PC-9 (cell line): ENCODE measurements at regions not wholly inside any gene's neighbourhood (a gene's known extent, or its start where the extent isn't known, plus 50 kb on each side); places are given as distances from the start of the nearest gene placed in this dataset.

Experiments
- BruUV-seq: library from RNA; stranded (reverse); fragments of 400-500 nt; replicated peaks from 2 replicates; lab custom pipeline; 2021; lab: Mats Ljungman, UMichigan
- CTCF ChIA-PET: fragments of 300-600 bp; sonication (Branson Sonifier 250); formaldehyde crosslinking; loops from one replicate; lab custom pipeline; 2022; ENCODE audit warnings: antibody characterized with exemption; lab: Charles Lee
- POLR2A ChIA-PET: fragments of 300-600 bp; sonication (Branson Sonifier 250); formaldehyde crosslinking; loops from one replicate; lab custom pipeline; 2022; ENCODE audit warnings: antibody characterized with exemption; ENCODE audit not compliant: unreplicated experiment; lab: Charles Lee
- DNase-seq, 2 experiments: peaks; one replicate each; pipeline versions ENCODE4 v3.0.0 to v3.0.0-alpha.2; 2015 to 2022; ENCODE audit warnings: mixed read lengths in 1 of 2
- H2AFZ ChIP-seq: fragments of 200-600 bp; sonication (generic); 2 replicates; pipeline ENCODE4 v1.8.1; 2017; ENCODE audit warnings: antibody characterized with exemption
- H3F3A ChIP-seq: fragments of 200-600 bp; sonication (generic); 2 replicates; pipeline ENCODE4 v1.8.1; 2017; ENCODE audit warnings: antibody characterized with exemption, mild to moderate bottlenecking, low read depth; ENCODE audit not compliant: insufficient read depth
- H3K27ac ChIP-seq: fragments of 200-600 bp; sonication (generic); 2 replicates; pipeline ENCODE4 v1.6.1; 2016; ENCODE audit warnings: mixed run types
- H3K27me3 ChIP-seq: fragments of 200-600 bp; sonication (generic); 2 replicates; pipeline ENCODE4 v1.6.1; 2016; ENCODE audit warnings: low read depth, mixed run types; ENCODE audit not compliant: insufficient read depth
- H3K36me3 ChIP-seq: fragments of 200-600 bp; sonication (generic); 2 replicates; pipeline ENCODE4 v1.6.1; 2016; ENCODE audit warnings: low read depth, mixed run types
- H3K4me1 ChIP-seq: fragments of 200-600 bp; sonication (generic); replicated peaks from 2 replicates; pipeline ENCODE4 v1.6.1; 2016; ENCODE audit warnings: mixed run types; ENCODE audit not compliant: insufficient read depth
- H3K4me2 ChIP-seq: fragments of 200-600 bp; sonication (generic); 2 replicates; pipeline ENCODE4 v1.6.1; 2017; ENCODE audit warnings: mixed run types
- H3K4me3 ChIP-seq: fragments of 200-600 bp; sonication (generic); 2 replicates; pipeline ENCODE4 v1.6.1; 2016; ENCODE audit warnings: mixed run types
- H3K79me2 ChIP-seq: fragments of 200-600 bp; sonication (generic); 2 replicates; pipeline ENCODE4 v1.6.1; 2017; ENCODE audit warnings: low read depth, mixed run types
- H3K9me2 ChIP-seq: fragments of 200-600 bp; sonication (generic); 2 replicates; pipeline ENCODE4 v1.8.1; 2017; ENCODE audit warnings: mild to moderate bottlenecking; ENCODE audit not compliant: insufficient read depth
- H3K9me3 ChIP-seq: fragments of 200-600 bp; sonication (generic); 2 replicates; pipeline ENCODE4 v1.8.1; 2016; ENCODE audit warnings: low read depth; ENCODE audit not compliant: insufficient read depth
- H4K20me1 ChIP-seq: fragments of 200-600 bp; sonication (generic); 2 replicates; pipeline ENCODE4 v1.8.1; 2017; ENCODE audit not compliant: insufficient read depth
- CTCF ChIP-seq: fragments of 200-600 bp; sonication (generic); conservative IDR thresholded peaks from 2 replicates; pipeline ENCODE4 v1.6.1; 2017; ENCODE audit warnings: mixed run types, antibody characterized with exemption, mild to moderate bottlenecking, moderate library complexity
- EZH2 ChIP-seq: fragments of 200-600 bp; sonication (generic); IDR thresholded peaks from 2 replicates; pipeline ENCODE4 v1.8.0; 2017; ENCODE audit warnings: antibody characterized with exemption, low read depth
- intact Hi-C: fragments of 100-400 bp; cut with micrococcal nuclease; formaldehyde crosslinking; loops from one replicate; pipeline ENCODE4 v1.10.0; 2022; ENCODE audit not compliant: unreplicated experiment

- Histone ChIP-seq H3K4me2 (no peak overlapping the region), H3K36me3 (no peaks in the 10 kb centered on the region), H2AFZ (no peak overlapping the region), H3K27me3 (peaks cover 16% of the 10 kb centered on the region), H3K9me3 (no peaks in the 10 kb centered on the region), H4K20me1 (no peaks in the 10 kb centered on the region), H3K27ac (no peak overlapping the region), H3F3A (no peaks in the 10 kb centered on the region), H3K4me1 (no peaks in the 10 kb centered on the region), H3K4me3 (no peak overlapping the region), H3K9me2 (no peaks in the 10 kb centered on the region), H3K79me2 (no peaks in the 10 kb centered on the region)
- DNase-seq, result no peak
- TF ChIP-seq EZH2 (no peak), CTCF (no peak)
- ChIA-PET POLR2A (no interaction called here), CTCF (no interaction called here)
- intact Hi-C loops, result no loop called here
- BruUV-seq, result no TSS peak
These were observed 368.8 kb downstream of the ETNK1 start for GRCh38 chr12:22993609-22994315.

- Histone ChIP-seq H3K27ac (no peak overlapping the region), H3K4me1 (no peaks in the 10 kb centered on the region), H4K20me1 (no peaks in the 10 kb centered on the region), H2AFZ (no peak overlapping the region), H3K79me2 (no peaks in the 10 kb centered on the region), H3F3A (no peaks in the 10 kb centered on the region), H3K36me3 (no peaks in the 10 kb centered on the region), H3K9me3 (no peaks in the 10 kb centered on the region), H3K27me3 (peaks cover 16% of the 10 kb centered on the region), H3K4me2 (no peak overlapping the region), H3K4me3 (no peak overlapping the region), H3K9me2 (no peaks in the 10 kb centered on the region)
- no peak for DNase-seq
- intact Hi-C loops, result no loop called here
- POLR2A ChIA-PET, result no interaction called here
- no TSS peak for BruUV-seq
- CTCF ChIA-PET, result no interaction called here
- TF ChIP-seq EZH2 (no peak), CTCF (no peak)
These were observed 369.3 kb downstream of the ETNK1 start for GRCh38 chr12:22994316-22994675.

GRCh38 chr12:23001487-23001886, 376.5 kb downstream of the ETNK1 start:
- no peaks in the 10 kb centered on the region for H3K36me3 ChIP-seq
- no peak overlapping the region for H3K4me2 ChIP-seq
- H3K9me2 ChIP-seq, result no peaks in the 10 kb centered on the region
- ChIA-PET CTCF (no interaction called here), POLR2A (no interaction called here)
- no peak overlapping the region for H3K4me3 ChIP-seq
- TF ChIP-seq CTCF (no peak), EZH2 (no peak)
- BruUV-seq, result no TSS peak
- H3K27me3 ChIP-seq, result no peaks in the 10 kb centered on the region
- no peaks in the 10 kb centered on the region for H3K9me3 ChIP-seq
- no peaks in the 10 kb centered on the region for H4K20me1 ChIP-seq
- H3K79me2 ChIP-seq, result no peaks in the 10 kb centered on the region
- DNase-seq, result no peak
- no peak overlapping the region for H2AFZ ChIP-seq
- intact Hi-C loops, result no loop called here
- H3K4me1 ChIP-seq, result no peaks in the 10 kb centered on the region
- no peaks in the 10 kb centered on the region for H3F3A ChIP-seq
- H3K27ac ChIP-seq, result no peak overlapping the region
